ENCODE measurements at regions not wholly inside any gene's neighbourhood (a gene's known extent, or its start where the extent isn't known, plus 50 kb on each side); places are given as distances from the start of the nearest gene placed in this dataset.

GRCh38 chr17:5701381-5701780, 117.1 kb upstream of the NLRP1 start:
- Histone ChIP-seq H3K9me3 (ENCODE audit: insufficient read depth, low read depth, low read length) (no peaks in the 10 kb centered on the region), H3K36me3 (ENCODE audit: insufficient read depth, low read length) (no peaks in the 10 kb centered on the region), H3K9ac (ENCODE audit: low read length) (no peak overlapping the region), H4K20me1 (ENCODE audit: insufficient read depth, low read length) (no peaks in the 10 kb centered on the region), H2AFZ (ENCODE audit: low read depth, low read length) (no peak overlapping the region), H3K4me2 (ENCODE audit: low read length) (no peak overlapping the region), H3K4me1 (ENCODE audit: insufficient read depth, low read length) (no peaks in the 10 kb centered on the region), H3K79me2 (ENCODE audit: insufficient read depth, low read length) (no peaks in the 10 kb centered on the region), H3K4me3 (ENCODE audit: insufficient read depth, low read depth, low read length) (no peak overlapping the region), H3K27me3 (ENCODE audit: insufficient read depth, low read length) (peaks cover 2% of the 10 kb centered on the region), H3K27ac (ENCODE audit: low read depth, low read length) (no peak overlapping the region)
- Mint-ChIP-seq H3K9me3 (ENCODE audit: unreplicated experiment) (peaks cover 13% of the 10 kb centered on the region), H3K36me3 (ENCODE audit: low read depth, unreplicated experiment) (peaks cover 2% of the 10 kb centered on the region), H3K27ac (ENCODE audit: unreplicated experiment) (no peak overlapping the region), H3K4me3 (ENCODE audit: unreplicated experiment) (no peak overlapping the region), H3K27me3 (ENCODE audit: low read depth, unreplicated experiment) (peaks cover 41% of the 10 kb centered on the region), H3K4me1 (ENCODE audit: low read depth, unreplicated experiment) (no peaks in the 10 kb centered on the region)
- FAIRE-seq (no peak), DNase-seq (ENCODE audit: low read depth) (no peak)
- no peak for TF ChIP-seq EZH2 (IDR thresholded peaks at IDR 0.05; ENCODE audit: insufficient read depth, low read length)
- no peak for TF ChIP-seq CTCF (IDR thresholded peaks at IDR 0.05; ENCODE audit: insufficient read depth, low read depth, low read length)

GRCh38 chr17:5702951-5703510, 118.7 kb upstream of the NLRP1 start:
- H3K9ac ChIP-seq (ENCODE audit: low read length), result no peak overlapping the region
- no peak overlapping the region for H2AFZ ChIP-seq (ENCODE audit: low read depth, low read length)
- H3K79me2 ChIP-seq (ENCODE audit: insufficient read depth, low read length), result no peaks in the 10 kb centered on the region
- Mint-ChIP-seq H3K27ac (ENCODE audit: unreplicated experiment) (no peak overlapping the region), H3K36me3 (ENCODE audit: low read depth, unreplicated experiment) (peaks cover 2% of the 10 kb centered on the region), H3K9me3 (ENCODE audit: unreplicated experiment) (peaks cover 13% of the 10 kb centered on the region), H3K4me3 (ENCODE audit: unreplicated experiment) (no peak overlapping the region), H3K27me3 (ENCODE audit: low read depth, unreplicated experiment) (peaks cover 32% of the 10 kb centered on the region), H3K4me1 (ENCODE audit: low read depth, unreplicated experiment) (no peaks in the 10 kb centered on the region)
- no peaks in the 10 kb centered on the region for H3K36me3 ChIP-seq (ENCODE audit: insufficient read depth, low read length)
- DNase-seq (ENCODE audit: low read depth) (no peak), FAIRE-seq (no peak)
- H3K27ac ChIP-seq (ENCODE audit: low read depth, low read length), result no peak overlapping the region
- H3K9me3 ChIP-seq (ENCODE audit: insufficient read depth, low read depth, low read length), result no peaks in the 10 kb centered on the region
- H3K27me3 ChIP-seq (ENCODE audit: insufficient read depth, low read length), result peaks cover 2% of the 10 kb centered on the region
- no peaks in the 10 kb centered on the region for H4K20me1 ChIP-seq (ENCODE audit: insufficient read depth, low read length)
- TF ChIP-seq CTCF (IDR thresholded peaks at IDR 0.05; ENCODE audit: insufficient read depth, low read depth, low read length), result no peak
- no peaks in the 10 kb centered on the region for H3K4me1 ChIP-seq (ENCODE audit: insufficient read depth, low read length)
- H3K4me3 ChIP-seq (ENCODE audit: insufficient read depth, low read depth, low read length), result no peak overlapping the region
- H3K4me2 ChIP-seq (ENCODE audit: low read length), result no peak overlapping the region

GRCh38 chr17:5703736-5704135, 119.4 kb upstream of the NLRP1 start:
- Histone ChIP-seq H3K27ac (ENCODE audit: low read depth, low read length) (no peak overlapping the region), H3K36me3 (ENCODE audit: insufficient read depth, low read length) (no peaks in the 10 kb centered on the region), H3K4me2 (ENCODE audit: low read length) (no peak overlapping the region), H3K4me3 (ENCODE audit: insufficient read depth, low read depth, low read length) (no peak overlapping the region), H3K9me3 (ENCODE audit: insufficient read depth, low read depth, low read length) (no peaks in the 10 kb centered on the region), H3K79me2 (ENCODE audit: insufficient read depth, low read length) (no peaks in the 10 kb centered on the region), H3K4me1 (ENCODE audit: insufficient read depth, low read length) (no peaks in the 10 kb centered on the region), H4K20me1 (ENCODE audit: insufficient read depth, low read length) (no peaks in the 10 kb centered on the region), H3K27me3 (ENCODE audit: insufficient read depth, low read length) (peaks cover 2% of the 10 kb centered on the region), H3K9ac (ENCODE audit: low read length) (no peak overlapping the region), H2AFZ (ENCODE audit: low read depth, low read length) (no peak overlapping the region)
- H3K4me1 Mint-ChIP-seq (ENCODE audit: low read depth, unreplicated experiment), result no peaks in the 10 kb centered on the region
- H3K4me3 Mint-ChIP-seq (ENCODE audit: unreplicated experiment), result no peak overlapping the region
- no peak for DNase-seq (ENCODE audit: low read depth)
- H3K9me3 Mint-ChIP-seq (ENCODE audit: unreplicated experiment), result peaks cover 8% of the 10 kb centered on the region
- peaks cover 2% of the 10 kb centered on the region for H3K36me3 Mint-ChIP-seq (ENCODE audit: low read depth, unreplicated experiment)
- no peak for FAIRE-seq
- H3K27ac Mint-ChIP-seq (ENCODE audit: unreplicated experiment), result no peak overlapping the region
- peaks cover 26% of the 10 kb centered on the region for H3K27me3 Mint-ChIP-seq (ENCODE audit: low read depth, unreplicated experiment)
- TF ChIP-seq CTCF (IDR thresholded peaks at IDR 0.05; ENCODE audit: insufficient read depth, low read depth, low read length), result no peak
- no peak for TF ChIP-seq EZH2 (IDR thresholded peaks at IDR 0.05; ENCODE audit: insufficient read depth, low read length)
